AG20443 (cell line): ENCODE measurements at regions not wholly inside any gene's neighbourhood (a gene's known extent, or its start where the extent isn't known, plus 50 kb on each side); places are given as distances from the start of the nearest gene placed in this dataset.

Experiments used
- DNase-seq: peaks from one replicate; pipeline ENCODE4 v3.0.0; 2012; ENCODE audit warnings: low spot score, mixed read lengths

DNA sequence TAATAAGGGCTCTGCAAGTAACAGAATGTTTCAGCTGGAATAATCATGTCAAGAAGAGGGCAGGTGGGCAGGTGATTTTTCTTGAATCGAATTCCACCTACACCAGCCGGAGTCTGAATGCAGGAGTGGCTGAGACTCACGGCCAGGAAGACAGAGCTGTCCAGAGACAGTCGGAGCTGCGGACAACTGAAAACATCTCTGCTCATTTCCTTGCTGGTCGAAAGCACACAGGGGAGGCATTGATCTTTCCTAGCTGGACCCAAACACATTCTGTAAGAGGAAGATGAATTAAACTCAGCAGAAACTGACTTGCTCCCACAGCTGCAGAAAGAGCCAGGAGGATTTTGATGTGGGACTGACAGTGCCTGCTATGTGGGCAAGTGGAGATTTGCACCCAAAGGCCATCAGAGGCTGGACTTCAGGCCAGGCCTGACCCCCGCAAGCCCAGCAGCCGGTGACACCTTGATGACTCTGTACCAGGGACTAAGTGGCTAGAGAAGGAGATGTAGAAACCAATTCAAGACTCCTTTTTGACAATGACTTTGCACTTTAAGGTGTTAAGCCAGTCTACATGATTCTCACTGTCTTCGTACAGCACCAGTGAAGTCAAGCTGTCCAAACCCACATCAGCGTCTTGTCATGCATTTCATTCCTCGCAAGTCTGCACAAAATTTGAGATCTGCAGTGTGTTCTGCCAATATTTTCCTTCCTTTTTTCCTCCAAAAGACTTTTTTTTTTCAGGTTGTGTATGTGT is 169.4 kb downstream of the TEX36 start:
- no peak for DNase-seq

DNA sequence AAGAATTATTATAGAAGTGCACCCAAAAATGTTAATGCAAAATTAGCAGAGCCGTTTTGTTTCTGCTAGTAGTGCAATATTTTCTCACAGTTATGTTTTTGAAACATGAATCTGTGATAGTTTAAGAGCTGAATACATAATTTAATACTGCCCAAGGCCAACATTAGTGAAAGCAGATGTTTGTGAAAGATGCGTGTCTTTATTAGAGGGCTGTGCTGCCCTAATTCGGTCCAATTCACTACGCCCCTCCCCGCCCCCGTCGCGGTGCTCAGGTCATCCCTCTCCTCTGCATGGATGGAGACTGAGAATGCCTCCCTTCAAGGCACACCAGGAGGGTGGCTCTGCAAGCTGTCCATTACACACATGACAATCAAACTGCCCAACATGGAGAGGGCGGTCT is 172.0 kb downstream of the TEX36 start:
- no peak for DNase-seq

DNA sequence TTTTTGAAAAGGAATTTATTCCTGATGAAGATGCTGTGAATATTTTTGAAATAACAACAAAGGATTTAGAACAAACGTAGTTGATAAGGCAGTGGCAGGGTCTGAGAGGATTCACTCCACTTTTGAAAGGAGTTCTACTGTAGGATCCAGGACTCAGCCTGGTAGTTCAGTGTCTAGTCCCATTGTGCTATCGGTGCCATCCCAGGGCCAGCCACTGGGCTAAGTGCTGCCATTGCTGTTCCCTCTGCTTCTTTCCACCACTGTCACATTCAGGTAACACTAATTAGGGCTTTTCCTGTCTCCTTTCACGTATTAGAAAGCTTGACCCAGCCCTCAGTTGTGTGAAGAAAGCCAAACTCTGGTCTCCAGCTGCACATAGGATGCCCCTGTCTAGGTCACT is 177.3 kb downstream of the TEX36 start:
- no peak for DNase-seq

DNA sequence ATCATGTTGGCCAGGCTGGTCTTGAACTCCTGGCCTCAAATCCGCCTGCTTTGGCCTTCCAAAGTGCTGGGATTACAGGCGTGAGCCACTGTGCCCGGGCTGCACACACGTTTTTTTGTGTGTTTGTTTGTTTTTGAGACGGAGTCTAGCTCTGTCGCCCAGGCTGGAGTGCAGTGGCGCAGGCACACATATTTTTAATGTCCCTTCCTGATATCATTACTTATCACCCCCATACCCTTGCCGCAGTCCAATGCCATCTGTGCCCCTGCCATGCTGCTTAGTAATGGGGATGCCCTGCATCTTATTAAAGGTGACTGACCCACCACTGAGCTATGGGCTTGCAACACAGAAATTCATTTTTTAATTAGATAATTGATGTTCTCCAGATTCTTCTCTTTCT is 180.7 kb downstream of the TEX36 start:
- no peak for DNase-seq

DNA sequence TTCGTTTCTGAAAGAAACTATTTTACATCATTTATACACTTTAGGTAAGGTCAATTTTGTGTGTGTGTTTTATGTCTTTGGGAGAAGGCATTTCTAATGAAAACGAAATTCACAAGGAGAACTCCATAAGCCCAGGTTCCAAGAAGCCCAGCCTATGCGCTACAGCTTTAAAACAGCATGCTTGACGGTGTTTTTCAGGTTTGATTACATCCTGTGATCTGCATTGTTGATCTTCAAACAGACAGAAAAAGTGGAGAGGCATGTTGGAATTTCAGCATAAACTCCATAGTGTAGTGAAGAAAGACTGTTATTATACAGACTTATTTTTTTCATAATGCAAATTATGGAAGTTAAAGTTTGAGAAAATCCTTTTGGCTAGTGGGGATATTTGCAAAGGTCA is 187.6 kb downstream of the TEX36 start:
- DNase-seq: no peak

DNA sequence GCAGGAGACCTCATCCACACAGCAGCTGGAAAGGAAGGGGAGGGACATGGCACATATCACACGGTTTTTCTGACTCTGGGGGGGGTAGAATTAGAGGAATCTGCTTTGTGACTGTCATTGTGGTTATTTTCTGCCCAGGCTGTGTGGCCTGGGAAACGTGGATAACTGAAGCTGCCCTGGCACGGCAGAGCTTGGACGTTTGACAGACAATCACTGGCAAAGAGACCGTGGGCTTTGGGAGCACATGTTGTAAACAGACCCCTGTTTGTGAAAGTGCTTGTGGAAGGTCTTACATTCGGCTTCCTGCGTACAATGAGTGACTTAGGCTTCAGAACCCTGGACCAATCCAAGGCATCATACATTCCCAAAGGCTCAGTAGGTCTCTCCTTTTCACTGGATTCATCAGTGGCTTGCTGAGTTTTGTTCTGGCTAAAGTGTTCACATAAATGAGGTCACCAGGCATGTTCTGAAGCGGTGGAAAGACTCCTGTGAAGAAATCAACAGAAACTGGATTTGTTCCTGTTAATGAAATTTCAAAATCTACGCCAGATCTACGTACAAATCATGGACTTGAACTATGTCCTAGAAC is 188.2 kb downstream of the TEX36 start:
- DNase-seq: no peak

DNA sequence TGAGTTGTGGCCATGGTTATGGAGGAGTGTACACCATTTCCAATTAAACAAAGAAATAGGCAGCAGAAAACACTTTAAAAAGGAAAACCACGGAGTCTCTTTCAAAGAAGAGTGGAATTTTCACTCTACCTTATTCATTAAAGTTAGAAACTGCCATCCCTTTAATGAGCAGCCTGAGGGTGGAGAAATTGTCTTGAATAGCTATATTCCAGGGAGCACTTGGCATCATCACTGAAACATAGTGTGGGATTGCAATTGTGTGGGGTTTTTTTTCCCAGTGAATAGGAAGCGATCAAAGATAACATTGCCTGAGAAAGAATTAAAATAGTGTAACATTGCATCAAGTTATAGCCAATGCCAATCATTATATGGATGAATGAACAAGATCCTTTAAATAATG is 191.6 kb downstream of the TEX36 start:
- DNase-seq: no peak

DNA sequence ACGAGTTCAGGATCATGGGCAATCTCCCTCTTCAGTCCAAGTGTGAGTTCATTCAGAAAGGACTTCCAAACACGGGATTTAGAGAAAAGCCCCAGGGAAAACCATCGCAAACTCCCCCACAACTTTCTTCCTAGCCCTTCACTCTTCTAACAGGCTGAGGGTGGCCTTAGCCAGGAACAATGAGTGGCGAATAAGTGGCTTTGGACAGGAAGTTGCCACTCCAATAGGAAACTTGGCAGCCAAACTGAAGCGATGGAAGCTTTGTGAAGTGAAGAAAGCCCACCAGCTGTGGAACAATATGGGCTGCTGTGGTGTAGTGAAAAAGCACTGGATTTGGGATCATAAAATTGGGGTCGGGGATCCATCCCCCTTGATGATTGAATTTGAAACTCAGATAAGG is 193.2 kb downstream of the TEX36 start:
- no peak for DNase-seq

DNA sequence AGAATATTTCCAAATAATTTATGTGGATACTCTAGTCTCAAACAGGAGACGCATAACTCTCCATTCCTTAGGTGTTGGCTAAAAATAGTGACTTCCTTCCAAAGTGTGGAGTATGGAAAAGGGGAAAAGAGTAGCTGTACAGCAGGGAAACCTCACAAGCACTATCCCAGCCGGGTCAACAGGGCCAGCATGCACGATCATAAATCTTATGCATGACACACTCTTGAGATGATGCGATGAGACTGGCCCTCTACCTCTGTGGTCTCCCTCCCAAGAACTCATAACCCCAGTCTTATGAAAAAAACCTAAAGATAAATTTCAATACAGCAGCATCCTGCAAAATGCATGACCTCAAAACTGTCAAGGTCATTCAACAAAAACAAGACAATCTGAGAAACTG is 197.3 kb downstream of the TEX36 start:
- DNase-seq: no peak

DNA sequence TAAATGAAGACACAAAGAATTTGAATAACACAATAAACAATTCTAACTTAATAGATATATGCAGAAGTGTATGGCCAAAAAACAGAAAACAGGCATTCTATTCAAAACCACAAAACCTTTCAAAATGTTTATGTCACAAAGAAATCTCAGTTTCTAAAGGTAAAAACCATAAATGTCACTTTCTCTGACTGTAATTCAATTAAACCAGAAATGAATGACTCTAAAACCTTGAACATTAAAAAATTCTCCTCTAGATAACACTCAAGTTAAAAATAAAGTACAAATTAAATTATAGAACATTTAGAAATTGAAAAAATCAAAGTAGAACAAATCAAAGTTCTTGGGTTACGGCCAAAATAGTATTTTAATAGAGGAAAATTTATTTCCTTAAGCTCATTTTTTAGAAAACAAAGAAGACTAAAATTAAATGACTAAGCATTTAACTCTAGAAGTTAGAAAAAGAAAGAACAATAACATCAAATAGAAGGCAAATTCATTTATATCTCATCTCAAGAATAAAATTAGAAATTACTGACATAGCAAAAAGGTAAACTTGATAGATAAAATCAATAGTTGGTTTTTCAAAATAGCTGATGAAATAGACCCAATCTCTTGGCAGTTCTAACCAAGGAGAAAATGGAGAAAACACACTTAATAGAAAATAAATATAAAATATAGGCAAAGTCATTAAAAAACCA is 198.8 kb downstream of the TEX36 start:
- no peak for DNase-seq

DNA sequence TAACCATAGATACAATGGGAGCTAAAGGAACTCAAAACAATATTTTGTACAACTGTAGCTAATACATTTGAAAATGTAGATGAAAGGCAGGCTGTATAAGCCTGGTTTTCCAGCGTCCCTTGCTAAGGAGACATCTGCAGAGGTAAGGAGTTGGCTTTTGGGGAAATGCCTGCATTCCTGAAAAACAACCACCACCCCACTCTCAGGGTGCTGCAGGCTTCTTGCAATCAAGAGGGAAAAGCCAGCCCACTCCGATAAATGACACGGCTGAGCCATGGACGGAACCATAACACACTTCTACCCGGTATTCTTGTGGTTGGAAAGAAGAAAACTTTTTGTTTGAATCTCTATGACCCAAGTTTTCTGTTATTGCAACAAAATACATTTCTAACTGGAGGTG is 200.3 kb downstream of the TEX36 start:
- no peak for DNase-seq

DNA sequence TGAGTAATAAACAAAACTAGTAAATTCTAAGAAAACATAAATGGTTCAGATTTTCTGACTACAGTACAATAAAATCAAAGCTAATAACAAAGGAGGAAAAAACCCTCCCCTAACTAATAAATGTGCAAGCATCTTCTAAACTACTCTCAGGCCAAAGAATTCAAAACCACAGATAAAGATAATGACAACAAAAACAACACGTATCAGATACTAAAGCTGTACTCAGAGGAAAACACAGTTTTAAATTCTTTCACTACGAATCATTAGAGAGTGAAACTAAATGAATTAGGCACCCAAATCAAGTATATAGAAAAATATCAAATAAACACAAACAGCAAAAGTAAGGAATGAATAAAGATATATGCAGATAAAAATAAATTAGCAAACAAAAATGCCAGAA is 200.9 kb downstream of the TEX36 start:
- no peak for DNase-seq

DNA sequence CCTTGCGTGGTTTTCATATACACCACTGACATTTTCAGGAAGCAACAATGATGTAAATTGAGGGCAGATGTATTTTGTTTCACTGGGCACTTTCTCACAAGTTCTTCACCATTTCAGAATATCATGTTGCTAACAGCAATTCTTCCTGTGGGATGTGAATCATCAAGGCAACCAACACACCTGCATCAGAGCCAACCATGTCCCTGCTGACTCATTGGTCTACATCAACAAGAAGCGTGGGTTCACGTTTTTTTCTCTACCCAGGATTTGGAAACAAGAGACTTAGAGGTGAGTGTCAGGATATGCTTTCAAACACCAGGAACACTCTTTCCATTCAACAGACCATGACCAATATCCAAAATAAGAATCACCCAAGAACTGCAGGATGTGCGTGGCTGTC is 203.9 kb downstream of the TEX36 start:
- no peak for DNase-seq

DNA sequence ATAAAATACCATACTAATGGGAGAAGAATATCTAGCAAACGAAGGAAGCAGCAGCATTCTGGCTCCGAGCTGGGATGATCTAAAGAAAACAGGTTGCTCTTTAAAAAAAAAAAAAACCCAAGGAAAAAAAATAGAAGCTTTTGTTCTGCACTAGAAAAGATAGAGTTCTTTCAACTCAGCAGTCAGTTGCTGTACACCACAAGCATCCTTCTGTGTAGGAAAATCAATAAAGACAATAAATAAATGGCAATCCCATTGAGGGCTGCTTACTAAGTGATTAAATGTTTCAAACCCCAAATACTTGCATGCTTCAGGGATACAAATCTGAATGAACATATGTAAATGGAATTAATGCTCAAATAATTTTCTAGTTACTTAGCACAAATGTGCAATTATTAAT is 207.1 kb downstream of the TEX36 start:
- no peak for DNase-seq

DNA sequence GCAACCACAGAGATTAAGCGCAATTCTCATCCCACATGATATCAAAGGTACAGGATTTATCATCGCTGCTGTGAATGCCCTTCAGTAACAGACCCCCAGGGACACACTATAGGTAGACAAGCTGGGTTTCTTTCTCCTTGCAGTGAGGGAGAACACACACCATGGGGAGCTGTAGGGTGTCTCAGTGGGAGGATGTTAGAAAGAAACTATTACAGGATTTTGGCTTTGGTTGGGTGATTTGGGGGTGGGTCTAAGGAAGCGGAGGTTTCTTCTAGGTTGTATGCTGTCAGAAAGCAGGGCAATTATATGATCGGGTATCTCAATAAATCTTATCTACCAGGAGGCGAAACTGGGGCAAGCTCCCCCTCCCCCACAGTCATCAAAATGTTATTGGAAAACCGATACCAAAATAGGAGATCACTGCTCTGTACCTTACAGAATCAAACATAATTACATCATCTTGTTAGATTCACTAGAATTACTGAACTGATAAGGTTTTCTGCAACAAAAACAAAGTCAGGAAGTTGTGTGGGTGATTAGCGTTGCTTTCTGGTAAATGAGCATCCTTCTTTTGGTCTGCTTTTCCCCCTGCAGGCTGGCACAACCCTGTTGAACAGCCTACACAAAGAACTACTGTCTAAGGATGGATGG is 209.7 kb downstream of the TEX36 start:
- no peak for DNase-seq

DNA sequence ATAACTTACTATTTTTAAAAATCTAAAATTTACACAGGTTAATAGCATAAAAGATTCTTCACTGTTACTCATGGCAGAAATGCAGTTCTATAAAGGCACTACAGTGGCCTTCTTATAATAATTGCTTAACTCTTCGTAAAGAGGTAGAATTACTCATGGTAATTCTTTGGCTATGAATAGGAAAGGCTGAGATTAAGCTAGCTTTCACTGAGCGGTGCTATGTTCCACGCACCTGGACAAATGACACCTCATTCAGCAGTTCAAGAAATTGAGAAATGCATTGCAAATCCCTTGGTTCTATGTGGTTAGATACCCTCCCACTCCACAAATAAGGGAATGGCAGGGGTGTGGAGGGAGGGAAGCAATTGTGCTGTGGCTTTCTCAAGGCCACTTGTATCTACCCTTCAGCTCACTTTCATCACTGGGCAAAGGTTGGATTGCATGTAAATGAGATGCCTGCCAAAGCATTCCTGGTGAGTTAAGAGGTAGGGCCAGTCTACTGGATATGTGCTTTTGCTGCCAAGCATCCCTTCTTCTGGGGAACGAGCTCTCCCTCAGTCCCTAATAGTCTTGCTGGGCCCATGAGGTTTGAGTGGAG is 210.9 kb downstream of the TEX36 start:
- DNase-seq: no peak

DNA sequence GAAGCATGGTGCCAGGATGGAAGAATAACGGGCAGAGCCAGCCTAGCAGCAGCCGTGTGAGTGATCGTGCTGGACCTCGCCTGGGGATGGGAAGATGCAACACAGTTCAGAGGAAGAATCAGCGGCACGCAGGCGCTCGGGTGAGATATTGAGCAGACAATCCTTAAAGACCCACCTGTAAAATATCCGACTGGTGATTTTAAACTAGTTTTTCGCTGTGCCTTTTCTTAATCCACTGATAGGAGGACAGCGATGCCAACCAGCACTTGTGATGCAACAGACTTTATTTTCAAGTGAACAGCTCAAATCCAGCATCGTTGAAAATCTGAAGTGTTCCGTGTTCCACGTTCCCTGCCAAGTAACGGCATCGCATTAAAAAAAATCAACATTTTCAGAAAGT is 214.7 kb downstream of the TEX36 start:
- DNase-seq: no peak

DNA sequence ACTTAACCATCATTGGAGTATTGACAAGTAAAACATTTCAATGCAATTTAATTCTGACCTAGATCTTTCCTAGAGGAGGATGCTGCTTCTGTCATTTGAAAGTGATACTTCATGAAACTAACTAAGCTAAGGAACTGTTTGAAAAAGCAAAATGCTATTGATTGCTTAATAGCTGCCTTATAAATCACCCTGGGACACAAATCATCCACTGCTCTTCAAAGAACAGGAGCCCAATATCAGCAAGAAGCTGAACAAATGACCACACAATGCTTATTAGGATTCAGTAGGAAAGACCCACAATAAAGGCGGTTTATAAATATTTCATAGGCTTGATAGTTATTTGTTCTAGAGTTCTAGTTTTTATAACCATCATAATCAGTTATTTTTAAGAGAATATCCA is 216.3 kb downstream of the TEX36 start:
- no peak for DNase-seq

DNA sequence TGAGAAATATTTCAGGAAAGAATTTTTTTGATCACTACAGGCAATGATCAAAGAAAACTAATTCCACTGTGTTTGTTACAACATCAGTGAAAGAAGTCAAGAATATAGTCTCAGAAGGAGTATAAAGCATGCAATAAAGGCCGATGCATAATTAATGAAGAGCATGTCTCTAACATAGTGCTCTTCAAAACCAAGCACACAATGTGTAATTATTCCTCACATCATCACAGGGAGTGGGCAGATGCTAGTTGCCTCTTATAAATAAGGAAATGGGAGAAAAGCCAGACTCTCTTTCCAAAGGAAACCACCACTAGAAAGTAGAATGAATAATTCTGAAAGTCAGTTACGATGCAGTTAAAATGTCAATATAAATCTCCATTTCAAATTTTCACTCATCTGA is 220.1 kb downstream of the TEX36 start:
- DNase-seq: no peak

DNA sequence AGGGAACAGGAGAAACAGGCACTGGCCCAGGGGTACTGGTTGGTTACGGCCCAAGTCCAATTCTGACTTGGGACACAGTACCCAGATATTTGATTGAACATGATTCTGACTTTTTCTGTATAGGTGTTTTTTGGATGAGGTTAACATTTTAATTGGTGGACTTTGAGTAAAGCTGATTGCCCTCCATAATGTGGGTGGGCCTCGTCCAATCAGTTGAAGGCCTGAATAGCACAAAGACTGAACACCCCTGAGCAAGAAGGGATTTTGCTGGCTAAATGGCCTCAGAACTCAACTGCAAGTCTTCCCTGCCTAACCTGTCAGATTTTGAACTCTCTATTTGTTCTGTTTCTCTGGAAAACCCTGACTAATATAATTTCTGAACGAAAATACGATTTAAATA is 222.6 kb downstream of the TEX36 start:
- DNase-seq: no peak

DNA sequence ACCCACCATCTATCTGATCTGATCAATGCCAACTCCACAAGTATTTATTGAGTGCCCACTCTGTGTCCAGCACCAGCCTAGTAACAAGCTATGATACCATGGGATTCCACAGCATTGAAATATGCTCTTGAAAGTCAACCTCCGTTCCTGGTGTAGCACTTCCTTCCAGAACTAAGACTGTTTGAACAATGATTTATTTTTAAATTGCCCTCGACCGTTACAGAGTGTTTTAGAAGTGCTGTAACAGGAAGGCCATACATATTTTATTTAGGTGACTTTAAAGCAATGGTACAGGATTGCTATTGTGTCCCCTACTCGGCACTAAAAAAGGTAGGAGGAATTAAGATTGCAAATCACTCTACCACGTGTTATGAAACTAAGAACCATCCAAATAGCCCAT is 225.6 kb downstream of the TEX36 start:
- no peak for DNase-seq

DNA sequence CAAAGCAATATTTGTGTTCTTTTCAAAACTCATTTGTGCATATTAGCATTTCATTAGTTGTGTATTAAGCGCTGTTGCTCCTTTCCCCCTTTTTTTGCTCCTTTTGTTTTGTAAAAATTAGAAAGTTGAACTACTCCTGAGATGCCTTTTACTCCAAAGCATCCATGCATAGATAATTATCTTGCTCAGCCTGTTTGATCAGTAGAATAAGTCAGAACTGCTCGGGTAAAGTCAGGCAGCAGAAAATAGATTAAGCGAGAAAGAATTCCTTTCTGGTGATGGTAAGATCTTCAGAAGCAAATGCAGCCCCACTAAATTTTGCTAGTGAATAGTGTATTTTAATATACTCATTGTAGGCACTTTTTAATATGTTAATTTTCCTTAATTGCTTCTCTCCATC is 227.1 kb downstream of the TEX36 start:
- DNase-seq: no peak

DNA sequence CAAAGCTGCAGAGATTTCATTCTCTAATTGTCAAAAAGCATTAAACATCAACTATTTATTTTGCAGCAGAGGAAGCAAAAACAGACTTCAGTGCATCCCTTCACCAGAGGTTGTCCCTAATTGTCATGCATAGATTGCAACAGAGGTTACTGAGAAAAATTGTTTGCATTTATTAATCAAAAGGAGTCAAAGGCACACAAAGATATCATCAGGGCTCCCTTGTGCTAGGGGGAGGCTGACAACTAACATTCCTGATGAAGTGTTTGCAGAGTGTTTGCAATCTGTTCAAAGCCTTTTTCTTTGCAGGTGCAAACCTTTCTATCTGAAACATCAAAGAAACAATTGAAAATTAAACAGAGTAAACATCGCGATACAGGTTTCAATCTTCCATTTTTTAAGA is 227.5 kb downstream of the TEX36 start:
- no peak for DNase-seq
